ENCODE measurements at regions not wholly inside any gene's neighbourhood (a gene's known extent, or its start where the extent isn't known, plus 50 kb on each side); places are given as distances from the start of the nearest gene placed in this dataset.

GRCh38 chr1:233737341-233737740, 123.4 kb downstream of the KCNK1 start:
- no peak for TF ChIP-seq MYC (IDR thresholded peaks at IDR 0.05; ENCODE audit: borderline replicate concordance, low read length)
- no peak for TF ChIP-seq CTCF (IDR thresholded peaks at IDR 0.05)
- TF ChIP-seq, protein P1, sequence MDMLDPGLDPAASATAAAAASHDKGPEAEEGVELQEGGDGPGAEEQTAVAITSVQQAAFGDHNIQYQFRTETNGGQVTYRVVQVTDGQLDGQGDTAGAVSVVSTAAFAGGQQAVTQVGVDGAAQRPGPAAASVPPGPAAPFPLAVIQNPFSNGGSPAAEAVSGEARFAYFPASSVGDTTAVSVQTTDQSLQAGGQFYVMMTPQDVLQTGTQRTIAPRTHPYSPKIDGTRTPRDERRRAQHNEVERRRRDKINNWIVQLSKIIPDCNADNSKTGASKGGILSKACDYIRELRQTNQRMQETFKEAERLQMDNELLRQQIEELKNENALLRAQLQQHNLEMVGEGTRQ (IDR thresholded peaks at IDR 0.05) = no peak
- no peak for TF ChIP-seq RFX5 (IDR thresholded peaks at IDR 0.05)
- TF ChIP-seq PHF8 (IDR thresholded peaks at IDR 0.05; ENCODE audit: borderline replicate concordance, low read depth) = no peak
- no peak for TF ChIP-seq FOSL2 (IDR thresholded peaks at IDR 0.05)
- TF ChIP-seq FOSL2 (CRISPR knock-in tag; IDR thresholded peaks at IDR 0.05) = no peak
- TF ChIP-seq EP300 (IDR thresholded peaks at IDR 0.05) = no peak
- TF ChIP-seq RCOR1 (IDR thresholded peaks at IDR 0.05; ENCODE audit: low read depth, low read length) = no peak
- no peak for TF ChIP-seq CHD2 (IDR thresholded peaks at IDR 0.05; ENCODE audit: low read length, partially characterized antibody)
- TF ChIP-seq, protein P2, sequence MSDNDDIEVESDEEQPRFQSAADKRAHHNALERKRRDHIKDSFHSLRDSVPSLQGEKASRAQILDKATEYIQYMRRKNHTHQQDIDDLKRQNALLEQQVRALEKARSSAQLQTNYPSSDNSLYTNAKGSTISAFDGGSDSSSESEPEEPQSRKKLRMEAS (IDR thresholded peaks at IDR 0.05) = no peak

Data from A549 (cell line).